ENCODE measurements at regions not wholly inside any gene's neighbourhood (a gene's known extent, or its start where the extent isn't known, plus 50 kb on each side); places are given as distances from the start of the nearest gene placed in this dataset.

- TF ChIP-seq CTCF (IDR thresholded peaks at IDR 0.05) = no peak
- no peak for TF ChIP-seq POLR2A (IDR thresholded peaks at IDR 0.05)
Measured at GRCh38 chr1:57644667-57645066, 220.8 kb upstream of the DAB1 start.
